Ishikawa (cell line): ENCODE measurements at regions not wholly inside any gene's neighbourhood (a gene's known extent, or its start where the extent isn't known, plus 50 kb on each side); places are given as distances from the start of the nearest gene placed in this dataset.

Source experiments
- CEBPB ChIP-seq: IDR thresholded peaks from 2 replicates; pipeline ENCODE4 v1.6.1; 2012
- CREB1 ChIP-seq: IDR thresholded peaks from 2 replicates; pipeline ENCODE4 v1.6.1; 2012; ENCODE audit warnings: low read depth
- EP300 ChIP-seq: IDR thresholded peaks from 2 replicates; pipeline ENCODE4 v1.6.1; 2012; ENCODE audit warnings: borderline replicate concordance
- FOXM1 ChIP-seq: IDR thresholded peaks from 2 replicates; pipeline ENCODE4 v1.6.1; 2012; ENCODE audit warnings: low read depth, borderline replicate concordance
- NFIC ChIP-seq: IDR thresholded peaks from 2 replicates; pipeline ENCODE4 v1.6.1; 2012
- RAD21 ChIP-seq: IDR thresholded peaks from 2 replicates; pipeline ENCODE4 v1.6.1; 2012; ENCODE audit warnings: low read depth
- TAF1 ChIP-seq: IDR thresholded peaks from 2 replicates; pipeline ENCODE4 v1.6.1; 2012; ENCODE audit warnings: low read depth, mild to moderate bottlenecking
- TCF12 ChIP-seq: IDR thresholded peaks from 2 replicates; pipeline ENCODE4 v1.6.1; 2012; ENCODE audit warnings: low read depth
- YY1 ChIP-seq: IDR thresholded peaks from 2 replicates; pipeline ENCODE4 v1.6.1; 2012; ENCODE audit warnings: low read depth
- ZBTB7A ChIP-seq: IDR thresholded peaks from 2 replicates; pipeline ENCODE4 v1.6.1; 2012; ENCODE audit warnings: low read depth

- TF ChIP-seq CREB1 (no peak), RAD21 (no peak), ZBTB7A (no peak), YY1 (no peak), NFIC (no peak), TAF1 (no peak), CEBPB (no peak), FOXM1 (no peak), TCF12 (no peak), EP300 (no peak)
Measured at GRCh38 chr2:145563741-145564615, 1044.1 kb upstream of the ZEB2 start.
